Mononuclear cell (primary cell): ENCODE measurements at regions not wholly inside any gene's neighbourhood (a gene's known extent, or its start where the extent isn't known, plus 50 kb on each side); places are given as distances from the start of the nearest gene placed in this dataset.

ENCODE experiments used
- H3K27me3 ChIP-seq: 2 replicates; pipeline ENCODE4 v1.6.0; 2011; ENCODE audit warnings: low read length, control low read depth; ENCODE audit not compliant: insufficient read depth
- H3K4me1 ChIP-seq: 2 replicates; pipeline ENCODE4 v1.5.1; 2011; ENCODE audit warnings: mild to moderate bottlenecking, low read length, control low read depth; ENCODE audit not compliant: insufficient read depth
- H3K4me3 ChIP-seq: 2 replicates; pipeline ENCODE4 v1.5.1; 2011; ENCODE audit warnings: mild to moderate bottlenecking, low read length, moderate library complexity
- H3K9me3 ChIP-seq: 2 replicates; pipeline ENCODE4 v1.5.1; 2011; ENCODE audit warnings: low read depth, mild to moderate bottlenecking, control low read depth, low read length

GRCh38 chr4:41394481-41394894, 137.8 kb downstream of the UCHL1 start:
- no peaks in the 10 kb centered on the region for H3K9me3 ChIP-seq
- no peaks in the 10 kb centered on the region for H3K4me1 ChIP-seq
- no peak overlapping the region for H3K4me3 ChIP-seq
- no peaks in the 10 kb centered on the region for H3K27me3 ChIP-seq

GRCh38 chr4:41396214-41396613, 139.5 kb downstream of the UCHL1 start:
- Histone ChIP-seq H3K27me3 (no peaks in the 10 kb centered on the region), H3K4me3 (no peak overlapping the region), H3K9me3 (no peaks in the 10 kb centered on the region), H3K4me1 (no peaks in the 10 kb centered on the region)

GRCh38 chr4:41396869-41397268, 140.1 kb downstream of the UCHL1 start:
- no peaks in the 10 kb centered on the region for H3K4me1 ChIP-seq
- H3K9me3 ChIP-seq, result no peaks in the 10 kb centered on the region
- H3K4me3 ChIP-seq, result no peak overlapping the region
- H3K27me3 ChIP-seq, result no peaks in the 10 kb centered on the region

- H3K4me1 ChIP-seq, result no peaks in the 10 kb centered on the region
- H3K9me3 ChIP-seq, result no peaks in the 10 kb centered on the region
- H3K4me3 ChIP-seq, result no peak overlapping the region
- H3K27me3 ChIP-seq, result no peaks in the 10 kb centered on the region
Measured at GRCh38 chr4:41399231-41399630, 138.7 kb upstream of the LIMCH1 start.

GRCh38 chr4:41400296-41400695, 137.7 kb upstream of the LIMCH1 start:
- H3K4me3 ChIP-seq, result no peak overlapping the region
- no peaks in the 10 kb centered on the region for H3K9me3 ChIP-seq
- H3K4me1 ChIP-seq, result no peaks in the 10 kb centered on the region
- H3K27me3 ChIP-seq, result no peaks in the 10 kb centered on the region

- no peaks in the 10 kb centered on the region for H3K9me3 ChIP-seq
- no peak overlapping the region for H3K4me3 ChIP-seq
- no peaks in the 10 kb centered on the region for H3K4me1 ChIP-seq
- no peaks in the 10 kb centered on the region for H3K27me3 ChIP-seq
Measured at GRCh38 chr4:41405464-41406112, 132.4 kb upstream of the LIMCH1 start.

- H3K27me3 ChIP-seq, result no peaks in the 10 kb centered on the region
- H3K4me1 ChIP-seq, result no peaks in the 10 kb centered on the region
- H3K9me3 ChIP-seq, result no peaks in the 10 kb centered on the region
- no peak overlapping the region for H3K4me3 ChIP-seq
Measured at GRCh38 chr4:41406113-41406516, 131.8 kb upstream of the LIMCH1 start.

GRCh38 chr4:41408150-41408549, 129.8 kb upstream of the LIMCH1 start:
- H3K27me3 ChIP-seq, result peaks cover 6% of the 10 kb centered on the region
- no peak overlapping the region for H3K4me3 ChIP-seq
- H3K4me1 ChIP-seq, result no peaks in the 10 kb centered on the region
- H3K9me3 ChIP-seq, result no peaks in the 10 kb centered on the region

- H3K4me3 ChIP-seq, result no peak overlapping the region
- peaks cover 8% of the 10 kb centered on the region for H3K4me1 ChIP-seq
- peaks cover 13% of the 10 kb centered on the region for H3K27me3 ChIP-seq
Measured at GRCh38 chr4:41408859-41409593, 128.9 kb upstream of the LIMCH1 start.

GRCh38 chr4:41409594-41409895, 128.4 kb upstream of the LIMCH1 start:
- Histone ChIP-seq H3K4me1 (peaks cover 9% of the 10 kb centered on the region), H3K27me3 (peaks cover 18% of the 10 kb centered on the region), H3K4me3 (no peak overlapping the region), H3K9me3 (no peaks in the 10 kb centered on the region)

More at GRCh38 chr4:41408859-41409593, 128.9 kb upstream of the LIMCH1 start:
- H3K9me3 ChIP-seq, result no peaks in the 10 kb centered on the region

GRCh38 chr4:41410049-41410448, 127.9 kb upstream of the LIMCH1 start:
- no peak overlapping the region for H3K4me3 ChIP-seq
- peaks cover 9% of the 10 kb centered on the region for H3K4me1 ChIP-seq
- H3K9me3 ChIP-seq, result no peaks in the 10 kb centered on the region
- peaks cover 23% of the 10 kb centered on the region for H3K27me3 ChIP-seq

GRCh38 chr4:41413670-41414411, 124.1 kb upstream of the LIMCH1 start:
- H3K4me1 ChIP-seq, result peaks cover 9% of the 10 kb centered on the region
- H3K27me3 ChIP-seq, result peaks cover 28% of the 10 kb centered on the region
- H3K9me3 ChIP-seq, result no peaks in the 10 kb centered on the region
- H3K4me3 ChIP-seq, result no peak overlapping the region

GRCh38 chr4:41414412-41414779, 123.6 kb upstream of the LIMCH1 start:
- Histone ChIP-seq H3K4me1 (peaks cover 9% of the 10 kb centered on the region), H3K27me3 (peaks cover 28% of the 10 kb centered on the region), H3K4me3 (no peak overlapping the region), H3K9me3 (no peaks in the 10 kb centered on the region)

GRCh38 chr4:41418444-41418843, 119.5 kb upstream of the LIMCH1 start:
- H3K27me3 ChIP-seq, result peaks cover 19% of the 10 kb centered on the region
- no peak overlapping the region for H3K4me3 ChIP-seq
- H3K4me1 ChIP-seq, result peaks cover 7% of the 10 kb centered on the region

GRCh38 chr4:41420541-41420940, 117.4 kb upstream of the LIMCH1 start:
- Histone ChIP-seq H3K27me3 (no peaks in the 10 kb centered on the region), H3K9me3 (no peaks in the 10 kb centered on the region), H3K4me1 (no peaks in the 10 kb centered on the region), H3K4me3 (no peak overlapping the region)

More at GRCh38 chr4:41418444-41418843, 119.5 kb upstream of the LIMCH1 start:
- no peaks in the 10 kb centered on the region for H3K9me3 ChIP-seq
